ENCODE measurements at regions not wholly inside any gene's neighbourhood (a gene's known extent, or its start where the extent isn't known, plus 50 kb on each side); places are given as distances from the start of the nearest gene placed in this dataset.

GRCh38 chr3:20352546-20353179 is 166.7 kb upstream of the SGO1 start:
- no peak overlapping the region for H3K4me3 ChIP-seq (ENCODE audit: low read length)
- no peak for DNase-seq (ENCODE audit: low read depth, low spot score)

- no peak for DNase-seq (ENCODE audit: low read depth, low spot score)
- H3K4me3 ChIP-seq (ENCODE audit: low read length), result no peak overlapping the region
Observed at GRCh38 chr3:20350449-20350848, 164.4 kb upstream of the SGO1 start.

- H3K4me3 ChIP-seq (ENCODE audit: low read length), result no peak overlapping the region
- no peak for DNase-seq (ENCODE audit: low read depth, low spot score)
Observed at GRCh38 chr3:20346916-20347315, 160.9 kb upstream of the SGO1 start.

GRCh38 chr3:20346369-20346768 is 160.4 kb upstream of the SGO1 start:
- no peak for DNase-seq (ENCODE audit: low read depth, low spot score)
- H3K4me3 ChIP-seq (ENCODE audit: low read length), result no peak overlapping the region

- no peak for DNase-seq (ENCODE audit: low read depth, low spot score)
- H3K4me3 ChIP-seq (ENCODE audit: low read length), result no peak overlapping the region
Observed at GRCh38 chr3:20344400-20344959, 158.5 kb upstream of the SGO1 start.

GRCh38 chr3:20343790-20344189 is 157.8 kb upstream of the SGO1 start:
- no peak overlapping the region for H3K4me3 ChIP-seq (ENCODE audit: low read length)
- DNase-seq (ENCODE audit: low read depth, low spot score), result no peak

GRCh38 chr3:20340324-20340928 is 154.4 kb upstream of the SGO1 start:
- no peak overlapping the region for H3K4me3 ChIP-seq (ENCODE audit: low read length)

GRCh38 chr3:20336572-20336971 is 150.6 kb upstream of the SGO1 start:
- no peak overlapping the region for H3K4me3 ChIP-seq (ENCODE audit: low read length)
- DNase-seq (ENCODE audit: low read depth, low spot score), result no peak

More at GRCh38 chr3:20340324-20340928, 154.4 kb upstream of the SGO1 start:
- peak; percentile 59 for DNase-seq (ENCODE audit: low read depth, low spot score)

GRCh38 chr3:20334842-20335241 is 148.8 kb upstream of the SGO1 start:
- H3K4me3 ChIP-seq (ENCODE audit: low read length), result no peak overlapping the region
- DNase-seq (ENCODE audit: low read depth, low spot score), result no peak

GRCh38 chr3:20327889-20328288 is 141.9 kb upstream of the SGO1 start:
- no peak overlapping the region for H3K4me3 ChIP-seq (ENCODE audit: low read length)
- no peak for DNase-seq (ENCODE audit: low read depth, low spot score)

- no peak overlapping the region for H3K4me3 ChIP-seq (ENCODE audit: low read length)
- no peak for DNase-seq (ENCODE audit: low read depth, low spot score)
Observed at GRCh38 chr3:20326541-20326940, 140.5 kb upstream of the SGO1 start.

- H3K4me3 ChIP-seq (ENCODE audit: low read length), result no peak overlapping the region
- DNase-seq (ENCODE audit: low read depth, low spot score), result no peak
Observed at GRCh38 chr3:20325563-20325962, 139.6 kb upstream of the SGO1 start.

GRCh38 chr3:20324664-20325478 is 138.9 kb upstream of the SGO1 start:
- H3K4me3 ChIP-seq (ENCODE audit: low read length), result no peak overlapping the region
- no peak for DNase-seq (ENCODE audit: low read depth, low spot score)

- no peak for DNase-seq (ENCODE audit: low read depth, low spot score)
- no peak overlapping the region for H3K4me3 ChIP-seq (ENCODE audit: low read length)
Observed at GRCh38 chr3:20323307-20323927, 137.4 kb upstream of the SGO1 start.

GRCh38 chr3:20322085-20322484 is 136.1 kb upstream of the SGO1 start:
- no peak for DNase-seq (ENCODE audit: low read depth, low spot score)
- H3K4me3 ChIP-seq (ENCODE audit: low read length), result no peak overlapping the region

GRCh38 chr3:20321391-20322047 is 135.5 kb upstream of the SGO1 start:
- H3K4me3 ChIP-seq (ENCODE audit: low read length), result no peak overlapping the region

GRCh38 chr3:20320489-20320888 is 134.5 kb upstream of the SGO1 start:
- DNase-seq (ENCODE audit: low read depth, low spot score), result no peak
- no peak overlapping the region for H3K4me3 ChIP-seq (ENCODE audit: low read length)

More at GRCh38 chr3:20321391-20322047, 135.5 kb upstream of the SGO1 start:
- no peak for DNase-seq (ENCODE audit: low read depth, low spot score)

- H3K4me3 ChIP-seq (ENCODE audit: low read length), result no peak overlapping the region
Observed at GRCh38 chr3:20319551-20319950, 133.5 kb upstream of the SGO1 start.

GRCh38 chr3:20317616-20318015 is 131.6 kb upstream of the SGO1 start:
- H3K4me3 ChIP-seq (ENCODE audit: low read length), result no peak overlapping the region
- no peak for DNase-seq (ENCODE audit: low read depth, low spot score)

More at GRCh38 chr3:20319551-20319950, 133.5 kb upstream of the SGO1 start:
- DNase-seq (ENCODE audit: low read depth, low spot score), result no peak
